GM19468 (cell line): ENCODE measurements at regions not wholly inside any gene's neighbourhood (a gene's known extent, or its start where the extent isn't known, plus 50 kb on each side); places are given as distances from the start of the nearest gene placed in this dataset.

ENCODE experiments used
- ATAC-seq: cut with Tn5 transposase; IDR thresholded peaks from one replicate; pipeline ENCODE4 v1.9.1; 2021; ENCODE audit warnings: mild to moderate bottlenecking, moderate library complexity, moderate number of reproducible peaks; ENCODE audit not compliant: unreplicated experiment; ENCODE audit errors: extremely low read depth

- no peak for ATAC-seq
Measured at GRCh38 chr10:117900280-117900679, 146.5 kb downstream of the RAB11FIP2 start.

GRCh38 chr10:117903854-117904253 is 142.9 kb downstream of the RAB11FIP2 start:
- no peak for ATAC-seq

- ATAC-seq: no peak
Measured at GRCh38 chr10:117905404-117905803, 141.3 kb downstream of the RAB11FIP2 start.

- no peak for ATAC-seq
Measured at GRCh38 chr10:117911684-117912083, 135.1 kb downstream of the RAB11FIP2 start.

- ATAC-seq: no peak
Measured at GRCh38 chr10:117914334-117914733, 132.4 kb downstream of the RAB11FIP2 start.

- ATAC-seq: no peak
Measured at GRCh38 chr10:117920956-117921355, 125.8 kb downstream of the RAB11FIP2 start.

GRCh38 chr10:117921421-117921820 is 125.3 kb downstream of the RAB11FIP2 start:
- ATAC-seq: no peak

- no peak for ATAC-seq
Measured at GRCh38 chr10:117924820-117925219, 121.9 kb downstream of the RAB11FIP2 start.

GRCh38 chr10:117925369-117925768 is 121.4 kb downstream of the RAB11FIP2 start:
- ATAC-seq: no peak

GRCh38 chr10:117926491-117926890 is 120.2 kb downstream of the RAB11FIP2 start:
- ATAC-seq: no peak

GRCh38 chr10:117927332-117927731 is 119.4 kb downstream of the RAB11FIP2 start:
- no peak for ATAC-seq

GRCh38 chr10:117927871-117928270 is 118.9 kb downstream of the RAB11FIP2 start:
- ATAC-seq: no peak

GRCh38 chr10:117928281-117928680 is 118.5 kb downstream of the RAB11FIP2 start:
- no peak for ATAC-seq

GRCh38 chr10:117928741-117929140 is 118.0 kb downstream of the RAB11FIP2 start:
- no peak for ATAC-seq

GRCh38 chr10:117929327-117930067 is 117.2 kb downstream of the RAB11FIP2 start:
- ATAC-seq: no peak

GRCh38 chr10:117931078-117931477 is 115.7 kb downstream of the RAB11FIP2 start:
- ATAC-seq: no peak

GRCh38 chr10:117933036-117933435 is 113.7 kb downstream of the RAB11FIP2 start:
- ATAC-seq: no peak

- no peak for ATAC-seq
Measured at GRCh38 chr10:117934477-117934876, 112.3 kb downstream of the RAB11FIP2 start.

- ATAC-seq: no peak
Measured at GRCh38 chr10:117936141-117936540, 110.6 kb downstream of the RAB11FIP2 start.

GRCh38 chr10:117936566-117936965 is 110.2 kb downstream of the RAB11FIP2 start:
- no peak for ATAC-seq

GRCh38 chr10:117936976-117937375 is 109.8 kb downstream of the RAB11FIP2 start:
- no peak for ATAC-seq

GRCh38 chr10:117938104-117938503 is 108.6 kb downstream of the RAB11FIP2 start:
- no peak for ATAC-seq
